DMS53 treated with DMSO at 0.1 percent for 48 hours (cell line): ENCODE measurements at regions not wholly inside any gene's neighbourhood (a gene's known extent, or its start where the extent isn't known, plus 50 kb on each side); places are given as distances from the start of the nearest gene placed in this dataset.
A peak's percentile ranks its signal among the peaks of the same experiment; 100 is the strongest.

Experiments
- DNase-seq: peaks from one replicate; lab custom pipeline; 2025; ENCODE audit not compliant: unreplicated experiment; lab: John Stamatoyannopoulos, UW

- no peak for DNase-seq
Observed at GRCh38 chr7:25727446-25727845, 424.6 kb upstream of the NFE2L3 start.

GRCh38 chr7:25727876-25728275 lies 424.1 kb upstream of the NFE2L3 start:
- no peak for DNase-seq

GRCh38 chr7:25731068-25731845 lies 420.7 kb upstream of the NFE2L3 start:
- DNase-seq = no peak

- DNase-seq = no peak
Observed at GRCh38 chr7:25731846-25732245, 420.2 kb upstream of the NFE2L3 start.

GRCh38 chr7:25732766-25733217 lies 419.2 kb upstream of the NFE2L3 start:
- DNase-seq = no peak

- no peak for DNase-seq
Observed at GRCh38 chr7:25735674-25736242, 416.2 kb upstream of the NFE2L3 start.

GRCh38 chr7:25738528-25738927 lies 413.5 kb upstream of the NFE2L3 start:
- DNase-seq = no peak

- no peak for DNase-seq
Observed at GRCh38 chr7:25739143-25739542, 412.9 kb upstream of the NFE2L3 start.

- DNase-seq = no peak
Observed at GRCh38 chr7:25742316-25742715, 409.7 kb upstream of the NFE2L3 start.

- peak; percentile 75 for DNase-seq
Observed at GRCh38 chr7:25743670-25744451, 408.1 kb upstream of the NFE2L3 start.

GRCh38 chr7:25750744-25751508 lies 401.1 kb upstream of the NFE2L3 start:
- peak; percentile 70 for DNase-seq

GRCh38 chr7:25752154-25752553 lies 399.8 kb upstream of the NFE2L3 start:
- no peak for DNase-seq

- DNase-seq = no peak
Observed at GRCh38 chr7:25752967-25753791, 398.8 kb upstream of the NFE2L3 start.

- no peak for DNase-seq
Observed at GRCh38 chr7:25753837-25754236, 398.2 kb upstream of the NFE2L3 start.

- DNase-seq = no peak
Observed at GRCh38 chr7:25754333-25754732, 397.7 kb upstream of the NFE2L3 start.

GRCh38 chr7:25754751-25755150 lies 397.2 kb upstream of the NFE2L3 start:
- DNase-seq = no peak

- DNase-seq = no peak
Observed at GRCh38 chr7:25756601-25757000, 395.4 kb upstream of the NFE2L3 start.

- DNase-seq = no peak
Observed at GRCh38 chr7:25758559-25758958, 393.4 kb upstream of the NFE2L3 start.

GRCh38 chr7:25759286-25759685 lies 392.7 kb upstream of the NFE2L3 start:
- no peak for DNase-seq

GRCh38 chr7:25759748-25760147 lies 392.2 kb upstream of the NFE2L3 start:
- DNase-seq = no peak
